NCI-H2227 treated with DMSO at 0.1 percent for 48 hours (cell line): ENCODE measurements at regions not wholly inside any gene's neighbourhood (a gene's known extent, or its start where the extent isn't known, plus 50 kb on each side); places are given as distances from the start of the nearest gene placed in this dataset.

Source experiments
- DNase-seq: peaks from one replicate; lab custom pipeline; 2025; lab: John Stamatoyannopoulos, UW

DNA sequence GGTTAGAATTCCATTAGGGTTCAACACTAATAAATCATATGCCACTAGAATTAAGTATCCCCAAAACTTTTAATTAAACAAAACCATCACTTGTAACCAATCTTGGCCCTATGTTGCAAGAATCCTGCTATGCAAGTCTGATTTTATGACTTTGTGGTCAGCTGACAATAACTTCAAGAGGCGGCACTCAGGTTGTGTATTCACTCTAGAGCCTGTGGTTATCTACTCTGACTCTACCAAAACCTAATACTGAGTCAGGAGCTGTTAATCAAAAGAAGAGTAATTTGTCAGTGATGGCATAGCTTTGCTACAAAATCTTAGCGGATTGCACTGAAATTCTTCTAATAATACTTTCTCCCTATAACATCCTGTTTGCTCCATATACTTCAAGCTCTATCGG is 253.7 kb downstream of the AASDHPPT start:
- DNase-seq, result no peak

DNA sequence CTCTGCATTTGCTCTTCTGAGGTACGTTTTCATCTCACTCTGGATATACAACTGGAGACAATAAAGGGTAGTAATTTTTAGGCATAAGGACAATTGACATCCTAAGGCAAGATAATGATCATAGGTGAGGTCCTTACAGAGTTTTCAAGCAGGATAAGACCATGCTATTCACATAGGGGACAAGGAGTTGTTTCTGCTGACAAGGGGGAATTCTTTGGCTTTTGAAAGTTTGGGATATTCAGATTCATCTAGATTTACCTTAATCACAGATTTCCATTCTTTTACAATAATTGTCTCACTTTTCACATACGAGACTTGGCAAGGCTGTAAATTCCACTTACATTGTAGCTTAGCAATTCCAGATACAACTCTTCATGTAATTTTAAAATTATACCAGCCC is 256.2 kb downstream of the AASDHPPT start:
- no peak for DNase-seq

DNA sequence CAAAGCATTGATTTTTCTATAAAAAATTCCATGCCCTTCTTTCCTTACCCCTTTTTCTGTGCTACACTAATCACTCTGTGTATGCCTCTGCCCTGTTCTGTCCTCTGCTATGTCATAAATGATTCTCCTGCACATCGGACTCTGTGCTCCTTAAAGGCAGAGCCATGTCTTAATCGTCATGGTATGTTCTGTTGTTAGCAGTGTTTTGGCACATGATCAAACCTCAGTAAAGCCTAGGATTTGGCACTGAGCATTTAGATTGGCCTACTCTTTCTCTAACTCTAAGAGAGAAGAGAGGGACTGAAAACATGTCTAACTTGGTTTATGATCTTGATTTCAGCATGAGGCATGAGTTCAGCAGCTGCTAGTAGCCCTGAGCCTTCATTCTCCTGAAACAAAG is 266.9 kb downstream of the AASDHPPT start:
- DNase-seq, result no peak

DNA sequence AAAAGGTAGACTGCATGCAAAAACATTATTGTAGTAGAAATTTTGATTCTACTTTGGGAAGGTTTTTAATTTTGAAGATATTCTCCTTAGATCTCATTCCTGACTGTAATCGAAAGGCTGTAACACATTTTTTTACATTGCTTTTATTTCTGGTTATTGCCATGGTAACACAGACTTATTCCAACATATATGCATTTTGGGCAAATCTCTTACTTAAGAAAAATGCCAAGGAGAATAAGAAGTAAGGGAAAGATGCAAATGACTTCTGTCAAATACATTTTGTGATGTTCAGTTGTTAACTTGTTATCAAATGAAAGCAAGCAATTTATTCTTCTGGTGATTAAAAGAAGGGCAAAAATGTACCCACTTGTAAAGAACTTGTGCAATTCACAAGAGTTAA is 267.5 kb downstream of the AASDHPPT start:
- no peak for DNase-seq

DNA sequence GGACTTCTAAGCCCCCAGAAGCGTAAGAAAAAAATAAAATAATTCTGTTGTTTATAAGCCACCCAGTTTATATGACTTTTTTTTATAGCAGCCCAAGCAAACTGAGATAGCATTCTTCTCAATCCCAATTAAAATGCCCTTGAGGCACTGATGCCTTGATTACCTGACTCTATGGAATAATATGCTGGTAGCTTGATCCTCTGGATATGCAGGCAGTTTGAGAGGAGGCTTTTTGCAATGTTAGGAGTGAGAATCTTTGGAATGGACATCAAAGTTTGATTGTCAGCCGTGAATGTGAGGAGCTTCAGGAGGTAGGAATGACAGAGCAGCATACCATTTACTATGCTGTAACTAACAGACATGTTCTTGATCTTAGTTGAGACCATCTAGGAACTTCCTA is 275.6 kb downstream of the AASDHPPT start:
- DNase-seq, result no peak

DNA sequence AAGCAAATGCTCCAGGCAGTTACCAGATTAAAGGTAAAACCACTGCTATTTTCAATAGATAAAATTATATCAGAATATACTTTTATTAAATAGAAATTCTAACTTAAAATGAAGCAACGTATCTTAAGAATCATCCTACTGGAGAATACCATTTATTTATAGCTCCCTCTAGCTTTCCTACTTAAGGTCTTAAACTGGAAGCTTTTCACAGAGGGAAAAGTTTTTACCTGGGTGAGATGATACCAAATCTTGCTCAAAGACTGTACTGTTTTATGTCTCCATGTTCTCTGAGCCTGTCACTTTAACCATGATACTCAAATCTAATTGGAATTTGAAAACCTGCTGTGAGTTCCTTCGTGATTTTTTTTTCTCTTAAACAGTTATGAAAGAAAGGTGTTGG is 291.8 kb downstream of the AASDHPPT start:
- no peak for DNase-seq

DNA sequence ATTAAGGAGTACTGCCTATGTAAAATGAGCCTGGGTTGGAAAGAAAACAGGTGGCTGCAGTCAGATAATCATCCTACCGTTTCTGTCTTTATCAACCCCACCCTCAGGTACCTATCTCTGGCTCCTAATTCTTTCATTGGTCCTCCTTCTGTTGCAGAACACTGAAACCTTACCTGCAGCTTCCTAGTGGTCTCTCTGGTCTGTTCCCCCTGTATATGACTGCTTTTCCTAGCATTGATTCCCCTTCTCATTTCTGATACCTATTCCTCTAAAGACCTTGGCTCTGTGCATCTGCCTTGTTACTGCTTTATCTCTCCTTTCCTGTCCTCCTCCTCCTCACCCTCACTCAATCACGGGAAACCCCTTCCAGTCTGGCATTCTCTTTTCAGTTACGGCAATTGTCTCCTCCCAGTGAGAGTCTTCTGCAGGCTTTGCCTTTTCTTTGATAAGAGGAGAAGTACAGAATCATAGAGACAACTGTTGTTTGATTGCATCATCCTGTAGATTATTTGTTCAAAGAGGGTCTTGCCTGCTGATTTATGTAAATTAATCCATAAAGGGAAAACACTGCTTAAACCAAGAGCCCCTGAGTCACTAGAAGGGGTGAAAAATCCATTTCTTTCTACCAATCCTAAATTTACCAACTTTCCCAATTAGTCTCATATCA is 301.2 kb downstream of the AASDHPPT start:
- DNase-seq, result no peak

DNA sequence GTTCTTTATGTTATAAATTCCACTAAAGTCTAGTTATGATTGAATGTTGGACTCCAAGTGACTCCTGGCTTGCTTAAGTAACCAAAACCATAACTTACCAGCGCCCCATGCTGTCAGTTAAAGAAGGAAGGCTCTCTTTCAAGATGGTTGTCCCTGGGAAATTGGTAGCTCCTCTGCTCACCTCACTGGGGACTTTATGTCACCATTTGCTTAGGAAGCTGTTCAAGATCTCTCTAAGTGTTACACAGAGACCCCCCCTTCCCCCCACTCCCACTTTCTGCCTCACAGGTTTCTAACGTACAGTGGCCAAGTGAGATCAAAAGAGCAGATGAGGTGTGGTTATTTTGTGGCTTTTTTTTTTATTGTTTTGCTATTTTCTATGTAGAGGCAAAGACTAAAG is 301.8 kb downstream of the AASDHPPT start:
- DNase-seq, result no peak

DNA sequence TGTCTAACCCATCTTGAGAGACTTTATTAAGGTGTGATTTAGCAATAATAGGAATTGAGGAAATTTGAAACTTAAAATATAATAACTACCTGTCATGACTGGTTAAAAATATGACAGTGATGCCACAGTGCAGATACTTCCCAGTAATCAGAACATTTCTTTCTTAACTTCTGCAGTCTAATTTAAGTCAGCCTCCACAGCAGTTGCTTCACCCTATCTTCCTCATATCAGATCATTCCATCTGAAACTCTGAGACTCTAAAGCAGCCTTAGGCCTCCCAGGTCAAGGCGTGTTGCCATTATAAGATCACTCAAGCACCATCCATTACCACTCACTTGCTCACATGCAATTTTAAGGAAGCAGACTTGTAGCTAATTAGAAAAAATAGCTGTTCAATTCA is 302.2 kb downstream of the AASDHPPT start:
- no peak for DNase-seq

DNA sequence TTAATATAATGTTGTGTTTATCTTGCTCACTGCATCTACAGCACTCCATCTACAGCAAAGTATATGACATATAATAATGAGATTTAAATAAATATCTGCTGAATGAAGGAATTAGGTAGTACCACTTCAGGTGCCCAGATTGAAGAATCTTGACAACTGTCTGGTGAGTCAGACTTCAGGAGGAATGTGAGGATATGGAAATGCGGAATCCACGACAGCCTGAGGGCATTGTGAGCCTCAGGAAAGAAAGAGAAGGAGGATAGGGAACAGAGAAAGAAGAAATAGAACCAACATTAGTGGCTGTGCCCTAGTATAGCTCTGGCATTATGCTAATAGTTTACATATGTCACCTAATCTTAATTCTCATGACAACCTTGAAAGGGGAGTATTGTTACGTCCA is 304.4 kb downstream of the AASDHPPT start:
- DNase-seq, result no peak

DNA sequence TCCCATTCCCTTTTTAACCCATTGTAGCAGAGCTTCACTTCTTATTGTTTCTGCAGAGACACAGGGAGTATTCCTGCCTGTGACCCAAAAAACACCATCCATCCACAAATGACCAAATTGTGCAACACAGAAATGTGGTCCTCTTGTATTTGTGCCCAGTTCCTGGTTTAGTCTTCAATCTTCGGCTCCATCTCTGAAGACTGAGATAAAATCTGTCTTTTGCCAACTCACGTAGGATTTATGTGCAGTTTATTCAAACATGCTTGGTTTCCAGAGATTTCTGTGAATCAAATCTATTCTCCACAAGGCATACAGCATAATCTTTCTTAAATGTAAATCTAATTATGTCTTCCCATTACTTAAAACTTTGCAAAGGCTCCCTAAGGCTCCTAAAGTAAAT is 307.0 kb downstream of the AASDHPPT start:
- DNase-seq, result no peak

DNA sequence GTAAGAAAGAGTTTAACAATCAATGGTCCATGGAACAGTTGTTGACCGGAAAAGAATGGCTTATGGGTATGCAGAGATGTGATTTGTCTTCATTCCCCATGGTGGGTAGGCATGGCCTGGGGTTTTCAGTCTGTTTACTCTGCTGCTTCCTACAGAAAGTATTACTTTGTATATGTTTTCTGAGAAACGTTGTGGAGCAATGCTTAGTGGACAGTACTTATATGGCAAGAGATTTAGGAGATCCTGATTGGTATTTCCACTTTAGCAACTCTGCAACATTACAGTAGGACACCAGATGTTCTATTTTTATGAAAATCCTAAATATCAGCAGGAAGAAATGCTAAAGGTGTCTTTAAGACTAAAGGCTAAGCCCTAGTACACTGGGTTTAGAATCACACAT is 309.1 kb downstream of the AASDHPPT start:
- DNase-seq, result no peak

DNA sequence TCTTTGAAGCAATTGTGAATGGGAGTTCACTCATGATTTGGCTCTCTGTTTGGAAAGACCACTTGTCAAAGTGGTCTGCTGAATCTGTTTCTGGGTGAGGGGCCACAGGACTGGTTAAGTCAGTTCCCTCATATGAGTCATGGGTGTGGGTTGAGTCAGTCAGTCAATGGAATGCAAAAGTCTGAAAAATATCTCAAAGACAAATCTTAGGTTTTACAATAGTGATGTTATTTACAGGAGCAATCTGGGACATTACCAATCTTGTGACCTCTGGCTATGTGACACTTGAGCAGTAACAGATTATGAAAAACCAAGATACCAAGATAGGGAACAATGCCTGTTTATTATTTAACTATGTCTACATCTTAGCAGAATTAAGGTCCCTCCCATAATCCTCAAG is 311.6 kb downstream of the AASDHPPT start:
- DNase-seq, result no peak

DNA sequence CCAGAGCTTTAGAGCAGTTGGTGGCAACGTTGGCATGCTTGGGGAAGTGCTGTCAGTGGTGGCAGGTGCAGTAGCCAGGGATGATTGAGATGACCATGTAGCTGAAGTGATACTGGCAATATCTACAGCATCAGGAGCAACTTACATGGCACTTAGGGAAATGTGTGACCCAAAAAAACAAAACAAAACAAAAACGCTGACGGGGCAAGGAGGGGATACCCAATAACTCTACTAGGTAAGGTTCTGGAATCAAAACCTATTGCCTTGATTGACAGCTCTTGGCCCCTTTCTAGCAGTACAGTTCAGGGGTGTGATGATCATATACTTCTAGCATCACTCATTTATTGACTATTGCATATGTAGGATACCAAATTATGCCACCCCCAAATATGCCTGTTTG is 312.6 kb downstream of the AASDHPPT start:
- no peak for DNase-seq

DNA sequence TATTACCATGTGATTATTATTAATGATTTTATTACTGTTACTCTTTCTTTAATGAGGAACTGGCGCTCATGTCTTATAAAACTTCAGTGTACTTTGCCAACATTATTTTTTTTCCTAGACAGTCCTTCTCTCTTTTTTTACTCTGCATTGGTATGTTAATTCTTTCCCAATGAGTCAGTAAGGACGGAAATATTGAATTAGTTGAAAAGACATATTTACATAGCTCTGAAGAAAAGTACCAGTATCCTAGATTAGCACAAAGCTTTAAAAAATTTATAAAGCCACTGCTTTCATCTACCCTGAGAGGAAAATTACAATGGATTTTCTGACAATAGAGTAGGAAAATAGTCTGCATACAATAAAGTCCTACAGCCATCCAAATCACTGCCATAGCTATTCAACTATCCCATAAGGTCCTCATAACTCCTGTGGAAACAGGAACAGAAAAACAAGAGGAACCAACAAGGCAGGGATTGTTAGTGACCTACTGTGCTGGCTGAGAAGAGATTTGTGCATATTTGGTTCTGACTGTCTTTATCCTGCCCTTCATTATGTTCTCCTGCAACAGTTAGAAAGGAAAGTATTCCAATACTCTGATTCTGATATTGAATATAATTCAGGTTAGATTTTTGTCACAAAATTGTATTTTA is 314.4 kb downstream of the AASDHPPT start:
- DNase-seq, result no peak

DNA sequence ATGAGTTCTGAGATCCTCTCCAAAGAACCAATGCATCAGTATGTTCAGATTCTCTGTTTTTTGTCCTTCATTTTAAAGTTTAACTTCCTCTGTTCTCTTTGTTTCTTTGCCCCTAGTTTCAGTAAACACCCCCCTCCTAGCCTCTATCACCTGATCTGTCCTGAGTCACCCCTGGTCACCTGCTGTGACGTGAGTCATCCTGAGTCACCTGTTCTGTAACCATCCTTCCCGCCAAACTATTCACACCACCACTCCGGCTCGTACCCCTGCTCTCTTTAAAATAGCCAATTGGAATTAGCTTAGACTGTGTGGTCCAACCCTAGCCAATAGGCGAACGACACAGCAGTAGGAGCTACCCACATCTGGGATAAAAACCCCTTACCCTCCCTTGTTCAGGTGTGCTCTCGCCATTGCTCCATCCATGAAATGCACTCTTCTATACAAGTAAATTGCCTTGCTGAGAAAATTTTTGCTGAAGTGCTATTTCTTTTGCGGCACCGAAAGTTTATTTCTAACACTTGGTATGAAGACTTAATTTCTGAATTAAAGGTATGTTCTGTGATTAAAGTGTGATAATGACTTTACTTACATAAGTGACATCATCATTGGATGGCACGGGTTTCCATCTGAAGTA is 318.4 kb downstream of the AASDHPPT start:
- no peak for DNase-seq

DNA sequence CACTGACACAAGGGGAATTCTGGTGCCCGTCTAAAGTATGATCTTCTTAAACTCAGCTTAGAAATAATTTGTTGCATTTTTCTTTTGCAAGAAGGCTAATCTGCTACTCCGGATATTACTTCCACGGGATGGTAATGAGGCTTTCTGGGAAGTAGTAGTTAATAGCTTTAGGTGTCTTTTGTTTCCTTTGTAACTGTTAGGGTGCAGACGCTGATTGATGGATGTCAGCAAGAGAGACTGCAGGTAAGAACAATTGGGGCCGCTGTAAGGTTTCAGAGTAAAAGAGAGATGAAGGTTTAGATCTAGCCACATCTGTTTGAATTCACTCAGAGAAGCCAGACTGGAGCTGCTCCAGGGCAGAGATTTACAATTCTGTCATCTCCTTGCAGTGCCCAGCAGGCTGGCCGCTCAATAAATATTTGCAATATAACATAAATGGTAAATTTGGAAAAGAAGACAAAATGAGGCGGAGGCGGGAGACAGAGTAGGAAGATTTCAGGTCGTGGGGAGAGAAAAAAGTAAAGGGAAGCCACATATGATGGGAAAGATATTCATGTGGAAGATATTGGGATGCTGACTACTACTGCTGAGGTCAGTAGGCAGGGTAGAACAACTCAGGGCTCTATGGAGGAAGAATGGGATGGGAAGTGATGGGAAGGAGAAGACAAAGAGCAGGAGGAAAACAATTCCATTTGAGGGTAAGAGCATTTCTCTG is 320.5 kb downstream of the AASDHPPT start:
- no peak for DNase-seq

DNA sequence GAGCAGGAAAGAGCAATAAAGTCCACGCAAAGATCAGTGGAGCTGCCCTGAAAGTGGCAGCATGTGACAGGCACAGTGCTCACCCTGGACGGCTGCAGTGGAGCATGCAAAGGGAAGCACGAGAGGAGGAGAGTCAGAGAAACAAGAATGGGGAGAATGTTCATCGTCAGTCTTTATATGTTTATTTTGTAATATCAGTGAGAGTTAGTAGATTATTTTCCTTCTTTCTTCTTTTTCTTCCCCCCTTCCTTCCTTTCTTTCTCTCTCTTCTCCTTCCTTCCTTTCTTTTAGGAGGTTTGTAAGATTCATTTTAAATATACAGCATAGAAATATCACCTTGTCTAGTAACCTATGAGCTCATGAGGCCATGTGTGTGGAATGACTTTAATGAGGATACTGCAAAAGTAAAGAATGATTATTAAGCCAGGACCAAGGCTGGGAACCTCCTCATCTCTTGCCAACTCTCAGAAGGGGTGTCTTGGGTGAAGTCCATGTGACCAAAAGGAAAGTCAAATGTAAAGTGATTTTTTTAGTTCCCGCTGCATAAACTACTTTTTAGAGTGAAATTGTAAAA is 321.1 kb downstream of the AASDHPPT start:
- DNase-seq, result no peak

DNA sequence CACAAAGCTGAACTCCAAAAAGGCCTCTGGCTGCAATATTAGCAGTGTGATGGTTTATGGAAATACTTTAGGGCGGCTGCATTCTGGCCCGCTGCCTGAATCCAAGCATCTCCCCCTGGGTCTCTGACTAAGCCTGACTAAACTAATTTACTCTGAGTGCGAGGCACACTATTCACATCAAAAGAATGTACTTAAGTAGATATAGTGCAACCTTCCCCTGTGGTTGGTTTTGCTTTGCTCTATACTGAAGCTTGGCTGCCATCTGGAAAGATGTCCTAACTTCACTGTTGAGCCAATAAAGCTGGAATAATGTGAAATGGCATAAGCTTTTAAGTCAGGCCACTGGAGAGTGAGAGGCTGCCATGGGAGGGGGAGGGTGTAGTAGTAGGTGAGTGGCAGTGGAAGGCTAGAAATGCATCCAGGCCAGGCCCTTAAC is 321.6 kb downstream of the AASDHPPT start:
- no peak for DNase-seq

DNA sequence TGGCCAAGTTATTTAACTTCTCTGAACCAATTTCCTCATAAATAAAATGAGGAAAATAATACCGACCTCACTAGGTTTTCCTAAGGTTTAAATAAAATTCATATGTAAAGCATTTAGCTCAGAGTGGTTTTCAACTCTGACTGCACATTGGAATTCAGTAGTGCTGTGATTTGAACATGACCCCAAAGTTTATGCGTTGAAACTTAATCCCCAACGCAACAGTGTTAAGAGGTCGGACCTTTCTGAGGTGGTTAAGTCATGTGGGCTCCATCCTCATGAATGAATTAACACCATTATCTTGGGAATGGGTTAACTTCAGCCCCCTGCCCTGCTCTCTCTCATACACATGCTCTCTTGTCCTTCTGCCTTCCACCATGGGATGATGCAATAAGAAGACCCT is 322.2 kb downstream of the AASDHPPT start:
- DNase-seq, result no peak

DNA sequence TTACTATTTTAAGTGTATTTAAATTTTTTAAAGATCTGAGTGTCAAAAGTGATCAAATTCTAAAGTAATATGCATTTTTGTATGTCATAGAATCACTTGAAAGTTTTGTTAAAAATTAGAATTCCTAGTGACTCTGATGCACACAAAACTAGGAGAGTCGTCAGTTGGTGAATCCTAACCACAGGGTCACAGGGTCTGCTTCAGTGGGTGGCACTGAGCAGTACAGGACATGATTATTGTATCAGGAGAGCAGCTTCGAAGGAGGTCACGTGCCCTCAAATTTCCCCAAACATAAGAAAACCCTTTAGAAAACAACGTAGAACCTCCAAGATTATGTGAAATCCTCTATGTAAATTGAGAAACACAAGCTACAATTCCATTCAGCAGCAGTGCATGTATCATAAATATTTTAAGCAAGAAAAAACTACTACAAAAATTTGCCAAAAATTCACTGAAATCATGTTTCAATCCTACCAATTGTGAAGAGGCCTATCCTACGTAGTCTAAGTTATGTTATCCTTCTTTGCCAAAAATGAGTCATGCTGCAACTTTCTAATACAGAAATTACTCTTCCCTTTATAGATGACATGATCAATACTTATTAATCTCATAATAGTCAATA is 323.6 kb downstream of the AASDHPPT start:
- DNase-seq, result no peak

DNA sequence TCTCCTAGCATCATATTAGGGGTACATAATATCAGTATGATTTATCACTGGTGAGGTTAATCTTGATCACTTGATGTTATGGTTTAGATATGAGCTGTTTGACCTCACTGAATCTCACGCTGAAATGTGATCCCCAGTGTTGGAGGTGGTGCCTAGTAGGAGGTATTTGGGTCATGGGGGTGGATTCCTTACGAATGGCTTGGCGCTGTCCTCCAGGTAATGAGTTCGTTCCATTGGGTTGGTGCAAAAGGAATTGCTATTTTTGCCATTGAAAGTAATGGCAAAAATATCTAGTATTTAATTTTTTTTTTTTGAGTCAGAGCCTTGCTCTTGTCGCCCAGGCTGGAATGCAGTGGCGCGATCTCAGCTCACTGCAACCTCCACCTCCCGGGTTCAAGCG is 326.3 kb downstream of the AASDHPPT start:
- DNase-seq, result no peak
